Left forelimb (tissue), 1 donor: ENCODE measurements at regions not wholly inside any gene's neighbourhood (a gene's known extent, or its start where the extent isn't known, plus 50 kb on each side); places are given as distances from the start of the nearest gene placed in this dataset.
"Not testable (repeated sequence)": the region's sequence is repeated elsewhere in the genome, so short reads cannot be mapped to it uniquely, and the experiment has no call there.

ENCODE experiments used
- DNase-seq: peaks from one replicate; pipeline ENCODE4 v3.0.0-alpha.2; 2018; ENCODE audit warnings: low spot score

DNA sequence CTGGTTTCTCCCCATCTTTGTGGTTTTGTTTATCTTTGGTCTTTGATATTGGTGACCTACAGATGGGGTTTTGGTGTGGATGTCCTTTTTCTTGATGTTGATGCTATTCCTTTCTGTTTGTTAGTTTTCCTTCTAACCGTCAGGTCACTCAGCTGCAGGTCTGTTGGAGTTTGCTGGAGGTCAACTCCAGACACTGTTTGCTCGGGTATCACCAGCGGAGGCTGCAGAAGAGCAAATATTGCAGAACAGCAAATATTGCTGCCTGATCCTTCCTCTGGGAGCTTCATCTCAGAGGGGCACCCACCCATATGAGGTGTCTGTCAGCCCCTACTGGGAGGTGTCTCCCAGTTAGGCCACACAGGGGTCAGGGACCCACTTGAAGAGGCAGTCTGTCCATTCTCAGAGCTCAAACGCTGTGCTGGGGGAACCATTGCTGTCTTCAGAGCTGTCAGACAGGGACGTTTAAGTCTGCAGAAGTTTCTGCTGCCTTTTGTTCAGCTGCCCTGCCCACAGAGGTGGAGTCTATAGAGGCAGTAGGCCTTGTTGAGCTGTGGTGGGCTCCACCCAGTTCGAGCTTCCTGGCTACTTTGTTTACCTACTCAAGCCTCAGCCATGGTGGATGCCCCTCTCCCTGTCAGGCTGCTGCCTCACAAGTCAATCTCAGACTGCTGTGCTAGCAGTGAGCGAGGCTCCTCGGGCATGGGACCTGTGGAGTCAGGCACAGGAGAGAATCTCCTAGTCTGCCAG is 94.8 kb upstream of the BNIP2 start:
- not testable (repeated sequence) for DNase-seq

GRCh38 chr15:59779110-59779509 is 90.0 kb upstream of the BNIP2 start:
- DNase-seq, result no peak

- DNase-seq, result no peak
These were observed 75.7 kb upstream of the BNIP2 start for GRCh38 chr15:59764775-59765174.

DNA sequence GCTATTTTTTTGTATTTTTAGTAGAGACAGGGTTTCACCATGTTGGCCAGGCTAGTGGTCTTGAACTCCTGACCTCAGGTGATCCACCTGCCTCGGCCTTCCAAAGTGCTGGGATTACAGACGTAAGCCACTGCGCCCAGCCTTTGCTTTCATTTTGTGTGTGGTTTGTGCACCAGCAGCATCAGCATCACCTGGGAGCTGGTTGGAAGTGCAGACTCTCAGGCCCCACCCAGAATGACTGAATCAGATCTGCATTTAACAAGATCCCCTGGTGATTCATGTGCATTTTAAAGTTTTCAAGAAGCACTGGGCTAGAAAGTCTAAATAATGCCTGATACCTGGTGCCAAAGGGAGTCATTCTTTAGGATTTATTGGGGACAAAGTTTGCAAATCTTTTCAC is 73.4 kb upstream of the BNIP2 start:
- no peak for DNase-seq

GRCh38 chr15:59760256-59760655 is 71.1 kb upstream of the BNIP2 start:
- DNase-seq, result not testable (repeated sequence)

DNA sequence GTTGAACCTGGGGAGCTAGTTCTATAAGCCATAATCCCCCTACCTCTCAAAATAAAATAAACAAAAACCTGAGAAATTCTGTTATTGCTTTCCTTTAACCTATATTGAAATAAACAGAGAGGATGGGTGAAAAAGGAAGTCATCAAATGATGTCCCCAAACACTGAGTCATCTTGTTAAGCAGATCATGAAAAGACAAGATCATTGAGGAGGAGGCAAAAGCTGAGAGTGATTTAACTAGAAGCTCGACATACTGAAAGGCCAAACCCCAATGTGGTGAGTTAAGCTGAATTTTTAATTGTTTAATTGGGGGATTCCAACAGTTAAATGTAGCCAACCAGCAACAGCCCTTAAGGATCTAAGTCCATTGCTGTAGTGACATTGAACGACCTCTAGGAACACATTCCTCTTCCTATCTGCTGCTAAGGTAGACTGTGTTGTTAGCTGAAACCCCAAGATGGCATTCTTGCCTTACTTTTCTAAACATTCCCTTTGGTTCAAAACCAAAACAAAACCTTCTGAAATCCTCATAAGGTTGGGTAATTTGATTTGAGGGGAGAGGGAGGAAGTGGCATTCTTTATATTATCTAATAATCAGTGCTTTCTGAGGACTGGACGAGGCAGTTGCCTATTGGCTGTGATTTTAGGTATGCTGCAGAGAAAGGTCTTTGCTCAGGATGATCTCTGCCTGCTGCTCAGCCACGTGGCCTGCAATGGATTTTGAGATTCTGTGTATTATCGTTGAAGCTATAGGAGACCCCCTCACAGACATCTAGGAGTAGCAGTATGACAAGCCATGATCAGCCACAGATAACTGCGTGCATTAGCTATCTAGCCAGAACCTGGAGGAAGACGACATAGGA is 62.7 kb upstream of the BNIP2 start:
- DNase-seq, result no peak

DNA sequence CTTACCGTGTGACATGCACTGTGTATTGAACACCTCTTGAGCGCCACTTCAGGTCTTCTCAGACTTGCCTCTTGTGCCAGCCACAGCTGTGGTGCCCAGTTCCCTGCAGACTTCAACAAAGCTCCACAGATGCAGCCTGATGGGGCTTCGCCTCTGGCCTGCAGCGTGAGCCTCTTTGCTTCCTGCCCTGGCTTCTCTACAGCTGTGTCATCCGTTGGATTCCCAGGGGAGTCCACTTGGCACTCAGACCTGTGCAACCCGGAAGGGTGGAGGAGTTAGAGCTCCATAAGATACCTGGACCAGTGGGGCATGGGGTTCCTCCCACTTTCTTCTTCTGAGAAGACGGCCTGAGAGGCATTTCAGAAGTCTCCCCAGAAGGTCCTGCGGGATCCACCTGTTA is 57.7 kb upstream of the BNIP2 start:
- DNase-seq, result no peak

GRCh38 chr15:59741274-59741906 is 52.3 kb upstream of the BNIP2 start:
- no peak for DNase-seq

DNA sequence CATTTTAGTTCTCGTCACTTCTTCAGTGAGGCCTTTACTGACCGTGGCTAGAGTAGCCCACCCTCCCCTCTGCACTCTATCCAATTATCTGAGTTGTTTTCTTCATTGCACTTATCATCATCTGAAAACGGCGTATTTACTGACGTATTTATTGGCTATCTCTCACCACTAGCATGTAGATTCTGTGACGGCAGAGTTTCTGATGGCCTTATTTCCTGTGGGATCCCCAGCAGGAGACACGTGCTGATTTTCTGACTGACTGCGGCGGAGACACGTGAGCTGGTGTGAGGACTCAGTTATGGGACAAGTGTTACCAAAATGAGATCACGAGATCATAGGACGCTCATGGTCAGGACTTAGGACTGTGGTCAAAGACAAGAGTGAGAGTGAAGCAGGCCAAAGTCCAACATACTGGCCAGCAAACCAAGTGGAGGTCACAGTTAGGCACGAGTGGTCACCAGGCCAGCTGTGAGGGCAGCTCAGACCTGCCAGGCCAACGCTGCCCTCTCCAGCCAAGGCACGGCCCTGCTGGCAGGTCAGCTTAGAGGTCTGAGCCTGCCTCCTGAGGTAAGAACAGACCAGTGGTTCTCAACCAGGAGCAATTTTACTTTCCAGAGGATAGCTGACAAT is 50.6 kb upstream of the BNIP2 start:
- DNase-seq, result no peak
